Embryonic facial prominence (tissue), 1 donor: ENCODE measurements at regions not wholly inside any gene's neighbourhood (a gene's known extent, or its start where the extent isn't known, plus 50 kb on each side); places are given as distances from the start of the nearest gene placed in this dataset.
"Not testable (repeated sequence)": the region's sequence is repeated elsewhere in the genome, so short reads cannot be mapped to it uniquely, and the experiment has no call there.

Experiments used
- DNase-seq: peaks from one replicate; pipeline ENCODE4 v3.0.0-alpha.2; 2016; ENCODE audit errors: extremely low spot score

DNA sequence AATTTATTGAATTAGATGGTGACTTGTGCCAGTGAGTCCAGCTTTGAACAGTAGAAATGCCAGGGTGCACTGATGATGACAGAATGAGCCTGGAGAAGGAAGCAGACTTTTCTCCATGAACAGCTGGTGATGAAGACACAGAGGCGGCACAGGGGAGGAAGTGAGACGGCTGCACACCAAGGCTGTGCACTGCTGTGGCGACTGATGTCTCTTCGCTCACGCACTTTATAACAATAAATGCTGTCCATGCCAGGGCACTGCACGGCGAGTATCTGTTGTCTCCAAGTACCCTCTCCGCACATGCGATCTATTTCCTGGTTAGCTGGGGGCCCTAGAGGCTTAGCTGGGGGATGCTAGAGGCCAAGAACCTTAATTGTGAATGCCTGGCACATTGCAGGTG, 175.2 kb downstream of the TMEM200C start:
- no peak for DNase-seq

DNA sequence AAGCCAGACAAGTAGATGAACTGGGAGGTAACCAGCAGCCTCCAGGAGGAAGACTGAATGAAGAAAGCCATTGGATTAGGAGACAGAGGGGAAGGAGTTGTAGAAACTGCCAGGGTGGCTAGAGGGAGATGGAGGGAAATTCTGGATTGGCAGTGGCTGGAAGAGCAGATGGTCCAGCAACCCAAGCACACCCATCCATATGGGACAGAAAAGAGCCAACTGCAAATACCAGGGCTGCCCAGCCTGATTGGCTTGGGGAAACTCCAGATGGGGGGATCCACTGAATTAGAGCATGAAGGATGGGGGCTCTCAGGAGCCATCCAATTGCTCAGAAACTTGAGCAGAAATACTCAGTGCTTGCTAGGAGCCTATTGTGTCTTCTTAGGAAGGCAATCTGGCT, 173.5 kb upstream of the EPB41L3 start:
- no peak for DNase-seq

DNA sequence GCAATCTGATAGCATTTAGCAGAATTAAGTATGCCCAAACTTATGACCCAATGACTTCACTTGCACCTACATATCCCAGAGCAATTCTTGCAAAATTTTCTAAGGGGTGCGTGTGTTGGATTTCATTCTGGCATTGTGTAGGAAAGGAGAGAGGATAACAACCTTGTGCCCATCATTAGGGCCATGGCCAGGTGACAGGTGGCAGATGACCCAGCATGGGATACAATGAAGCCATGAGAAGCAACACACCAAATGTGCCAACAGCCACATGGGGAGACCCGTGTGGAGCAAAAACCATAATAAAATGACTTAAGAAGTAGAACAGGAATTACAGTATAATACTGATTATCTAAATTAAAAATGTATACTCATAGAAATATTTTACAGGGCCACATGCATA, 166.9 kb upstream of the EPB41L3 start:
- DNase-seq, result no peak

DNA sequence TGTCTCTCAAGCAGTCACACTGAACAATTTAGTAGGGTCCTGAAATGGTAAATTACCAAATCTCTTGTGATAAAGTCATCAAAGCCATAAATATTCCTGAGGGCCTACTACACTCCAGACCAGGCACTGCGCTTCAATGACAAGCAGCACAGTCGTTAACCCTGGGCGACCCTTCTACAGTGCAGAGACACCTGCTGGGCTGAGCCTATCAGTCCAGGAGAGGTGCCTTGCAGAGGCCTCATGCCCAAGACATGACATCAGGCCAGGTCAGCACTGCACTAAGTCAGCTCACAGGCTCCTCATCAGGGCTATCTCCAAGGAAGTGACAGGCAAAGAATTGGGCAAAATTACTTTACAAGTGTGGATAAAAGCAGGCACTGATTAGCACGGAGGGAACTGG, 166.4 kb upstream of the EPB41L3 start:
- no peak for DNase-seq

DNA sequence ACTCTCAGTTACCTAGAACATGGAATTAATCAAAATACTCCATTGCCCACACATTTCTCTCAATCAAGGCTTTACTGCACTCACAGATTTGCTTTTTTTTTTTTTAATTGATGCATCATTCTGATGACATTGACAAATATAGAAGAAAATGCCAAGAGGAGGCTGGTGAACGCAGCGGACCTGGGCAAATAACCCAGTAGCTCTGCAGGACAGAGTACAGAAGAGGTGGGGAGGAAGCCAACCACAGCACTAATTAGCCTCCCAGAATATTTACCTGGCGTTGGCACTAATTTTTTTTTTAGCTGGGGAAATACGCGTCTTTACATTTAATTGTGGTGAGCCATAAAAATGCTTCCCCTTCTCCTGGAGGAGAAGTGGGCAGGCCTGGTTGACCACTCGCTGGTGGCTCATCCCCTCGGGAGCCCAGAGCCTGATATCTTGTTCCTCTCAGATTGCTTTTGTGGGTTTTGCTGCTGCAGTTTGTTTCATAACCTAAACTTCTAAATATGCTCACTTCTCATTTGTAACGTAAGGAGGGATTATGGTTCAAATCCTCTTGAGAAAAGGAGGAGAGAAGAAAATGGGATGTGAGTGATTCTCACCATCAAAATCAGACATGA, 165.8 kb upstream of the EPB41L3 start:
- DNase-seq, result no peak

DNA sequence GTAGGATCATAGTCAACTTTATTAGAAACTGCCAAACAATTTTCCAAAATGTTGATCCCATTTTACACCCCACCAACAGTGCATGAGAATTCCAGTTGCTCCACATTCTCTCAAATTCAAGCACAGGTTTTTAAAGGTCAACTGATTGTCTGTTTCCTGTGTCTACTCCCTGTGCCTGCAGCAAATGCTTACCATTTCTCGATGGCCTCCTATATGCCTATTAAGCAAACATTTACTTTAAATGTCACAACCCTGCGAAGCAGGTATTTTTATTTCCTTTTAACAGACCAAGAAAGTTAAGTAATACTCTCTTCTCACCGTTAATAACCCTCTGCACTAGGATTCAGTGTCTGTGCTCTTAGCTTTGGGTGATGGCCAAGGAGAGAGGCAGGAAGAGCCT, 163.8 kb upstream of the EPB41L3 start:
- DNase-seq, result no peak

DNA sequence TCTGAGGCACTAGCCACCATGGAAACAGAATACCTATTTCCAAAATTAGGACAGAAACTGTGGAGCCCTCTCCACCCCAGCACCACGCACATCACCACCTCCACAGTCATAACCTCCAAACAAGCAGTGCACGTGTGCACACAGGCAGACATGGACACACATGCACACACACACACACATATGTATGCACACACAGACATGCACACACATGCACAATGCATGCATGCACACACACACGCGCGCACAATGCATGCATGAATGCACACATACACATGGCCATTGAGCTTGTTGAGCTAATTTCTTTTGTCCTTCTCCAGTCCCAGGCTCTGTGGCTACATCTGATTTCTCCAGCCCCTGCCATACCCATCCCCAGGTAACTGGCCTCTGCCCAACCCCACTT, 161.6 kb upstream of the EPB41L3 start:
- DNase-seq, result no peak

DNA sequence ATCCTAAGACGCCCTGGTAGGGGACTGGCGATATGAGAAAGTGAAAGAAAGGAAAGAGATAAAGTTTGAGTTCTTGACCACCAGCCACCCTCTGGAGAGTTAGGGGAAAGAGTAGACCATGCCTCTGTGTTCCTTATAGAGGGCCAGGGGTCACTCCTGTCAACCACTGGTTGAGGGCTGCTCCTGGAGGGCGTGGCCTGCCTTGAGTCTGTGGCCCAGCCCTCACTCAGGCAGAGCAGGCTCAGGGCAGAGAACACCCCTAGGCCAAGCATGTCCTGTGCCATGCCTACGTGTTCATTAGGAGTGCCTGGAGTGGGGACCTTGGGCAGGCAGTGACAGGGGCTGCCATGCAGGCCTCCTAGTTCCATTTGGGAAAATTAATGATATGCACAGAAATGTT, 161.1 kb upstream of the EPB41L3 start:
- DNase-seq, result no peak

DNA sequence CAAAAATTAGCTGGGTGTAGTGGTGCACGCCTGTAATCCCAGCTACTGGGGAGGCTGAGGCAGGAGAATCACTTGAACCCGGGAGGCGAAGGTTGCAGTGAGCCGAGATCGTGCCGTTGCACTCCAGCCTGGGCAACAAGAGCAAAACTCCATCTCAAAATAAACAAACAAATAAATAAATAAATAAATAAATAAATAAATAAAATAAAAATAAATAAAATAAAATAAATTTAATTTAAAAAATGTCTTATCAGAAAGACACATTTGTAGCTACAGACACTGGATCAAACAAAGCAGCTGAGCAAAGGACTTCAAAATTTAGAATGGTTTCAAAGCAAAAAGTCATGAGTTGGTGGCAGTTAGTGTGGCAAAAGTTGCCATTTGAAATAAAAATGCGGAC, 158.2 kb upstream of the EPB41L3 start:
- DNase-seq, result not testable (repeated sequence)

DNA sequence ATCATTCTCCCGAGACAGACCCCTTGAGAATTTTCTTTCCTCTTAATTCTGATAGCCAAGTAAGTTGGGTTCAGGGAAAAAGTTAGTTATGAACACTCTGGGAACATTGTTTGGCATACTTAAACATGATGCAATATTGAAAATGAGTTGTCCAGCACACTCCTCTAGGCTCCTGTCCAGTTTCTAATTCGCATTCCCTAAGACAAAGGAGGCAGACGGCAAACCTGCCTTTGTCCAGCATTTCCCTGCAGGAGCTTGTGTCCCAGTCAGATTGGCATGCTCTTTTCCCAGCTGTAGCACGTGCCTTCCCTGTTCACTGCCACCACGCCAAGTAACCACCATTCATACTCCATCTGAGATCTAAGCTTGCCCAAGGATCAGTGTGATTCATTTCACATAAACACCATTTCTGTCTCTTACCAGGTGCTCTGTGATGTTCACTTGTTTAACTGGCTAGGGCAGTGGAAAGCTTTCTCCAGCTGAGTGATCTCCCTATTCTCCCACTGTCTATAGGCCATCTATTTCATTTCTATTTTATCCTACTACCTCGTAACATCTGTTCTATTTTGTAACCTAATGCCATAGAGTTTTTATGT, 150.0 kb upstream of the EPB41L3 start:
- no peak for DNase-seq

DNA sequence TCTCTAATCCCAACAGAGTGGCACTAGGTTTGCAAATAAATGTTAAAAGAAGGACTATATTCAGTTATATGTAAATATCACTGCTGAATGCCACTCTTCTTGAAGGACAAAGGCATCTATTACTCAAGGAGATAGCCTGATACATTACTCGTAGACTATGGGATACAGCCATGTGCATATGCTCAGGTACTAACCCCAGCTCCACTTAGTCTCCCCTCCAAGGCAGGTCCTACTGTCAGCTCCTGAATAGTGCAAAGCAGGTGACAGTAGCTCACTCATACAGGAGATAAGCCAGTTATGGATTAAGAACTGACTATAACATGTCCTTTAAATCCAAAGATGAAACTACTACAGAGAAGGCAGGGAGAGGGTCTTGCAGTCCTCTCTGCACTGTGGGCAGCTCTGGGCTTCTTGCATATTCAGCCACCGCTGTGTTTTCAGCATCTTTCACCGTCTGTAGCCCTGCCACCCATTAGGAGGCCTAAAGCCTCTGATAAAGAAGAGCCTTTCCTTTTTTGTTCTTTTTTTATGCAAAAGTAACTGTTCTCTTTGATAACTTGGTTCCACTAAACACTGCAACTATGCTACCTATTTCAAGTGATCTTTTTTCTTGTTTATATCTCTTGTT, 135.1 kb upstream of the EPB41L3 start:
- DNase-seq, result no peak

DNA sequence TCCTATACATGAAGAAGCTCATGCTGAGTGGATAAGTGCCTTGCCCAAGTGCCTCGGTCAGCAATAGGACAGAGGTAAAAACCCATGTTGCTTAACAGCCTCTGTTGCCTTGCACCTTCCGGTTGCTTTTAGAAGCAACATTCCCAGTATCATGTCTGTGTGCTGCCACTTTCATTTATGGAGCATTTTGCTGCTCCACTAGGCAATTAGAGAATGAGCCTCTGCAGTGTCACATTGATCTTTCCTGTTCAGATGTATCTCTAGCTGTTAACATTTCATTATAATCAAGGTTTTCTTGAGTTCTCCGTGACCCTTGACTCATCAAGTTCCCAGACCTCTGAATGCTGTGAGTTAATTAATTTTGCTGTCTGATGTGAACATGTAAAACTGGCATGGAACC, 134.5 kb upstream of the EPB41L3 start:
- DNase-seq, result no peak

DNA sequence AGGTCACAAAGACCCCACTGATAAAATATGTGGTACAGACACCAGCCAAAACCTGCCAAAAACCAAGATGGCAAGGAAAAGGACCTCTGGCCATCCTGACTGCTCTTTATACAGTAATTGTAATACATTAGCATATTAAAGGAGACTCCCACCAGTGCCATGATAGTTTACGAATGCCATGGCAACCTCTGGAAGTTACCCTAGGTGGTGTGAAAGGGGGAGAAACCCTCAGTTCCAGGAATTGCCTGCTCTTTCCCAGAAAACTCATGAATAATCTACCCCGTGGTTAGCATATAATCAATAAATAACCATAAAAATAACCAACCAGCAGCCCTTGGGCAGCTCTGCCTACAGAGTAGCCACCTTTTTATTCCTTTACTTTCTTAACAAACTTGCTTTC, 129.8 kb upstream of the EPB41L3 start:
- no peak for DNase-seq

DNA sequence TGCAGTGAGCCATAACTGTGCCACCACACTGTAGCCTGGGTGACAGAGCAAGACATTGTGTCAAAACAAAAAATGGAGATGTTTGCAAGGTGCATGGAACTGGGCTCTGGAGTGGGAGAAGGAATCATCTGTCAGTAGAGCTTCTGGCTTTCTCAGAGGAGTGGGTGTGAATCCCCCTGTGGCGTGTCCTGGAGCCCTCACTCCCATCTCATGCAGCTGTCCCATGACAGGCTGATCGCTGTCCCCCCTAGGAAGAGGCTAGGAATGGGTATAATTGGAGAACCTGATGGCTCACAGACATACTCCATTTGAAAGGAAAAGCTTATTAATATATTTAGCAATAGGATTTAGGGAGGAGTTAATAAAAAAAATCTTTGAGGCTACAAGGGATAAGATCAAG, 125.8 kb upstream of the EPB41L3 start:
- DNase-seq, result no peak

DNA sequence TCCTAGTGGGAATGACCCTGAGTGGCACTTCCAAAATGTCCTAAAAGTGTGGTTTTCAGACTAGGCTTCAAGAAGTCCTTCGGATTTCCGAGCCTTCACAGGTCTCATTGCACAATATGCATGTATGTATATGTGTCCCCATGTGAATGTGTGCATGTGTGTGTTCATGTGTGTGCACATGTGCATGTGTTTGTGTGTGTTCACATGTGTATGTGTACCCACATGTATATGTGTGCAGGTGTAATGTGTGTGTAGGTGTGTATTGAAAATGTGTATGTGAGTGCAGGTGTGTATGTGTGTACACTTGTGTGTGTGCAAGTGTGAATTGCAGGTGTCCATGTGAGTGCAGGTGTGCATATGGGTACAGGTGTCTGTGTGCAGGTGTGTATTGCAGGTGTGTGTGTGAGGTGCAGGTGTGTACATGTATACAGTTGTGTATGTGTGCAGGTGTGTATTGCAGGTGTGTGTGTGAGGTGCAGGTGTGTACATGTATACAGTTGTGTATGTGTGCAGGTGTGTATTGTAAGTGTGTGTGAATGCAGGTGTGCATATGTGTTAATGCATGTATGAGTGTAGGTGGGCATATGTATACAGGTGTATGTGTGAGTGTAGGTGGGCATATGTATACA, 124.4 kb upstream of the EPB41L3 start:
- DNase-seq, result no peak

DNA sequence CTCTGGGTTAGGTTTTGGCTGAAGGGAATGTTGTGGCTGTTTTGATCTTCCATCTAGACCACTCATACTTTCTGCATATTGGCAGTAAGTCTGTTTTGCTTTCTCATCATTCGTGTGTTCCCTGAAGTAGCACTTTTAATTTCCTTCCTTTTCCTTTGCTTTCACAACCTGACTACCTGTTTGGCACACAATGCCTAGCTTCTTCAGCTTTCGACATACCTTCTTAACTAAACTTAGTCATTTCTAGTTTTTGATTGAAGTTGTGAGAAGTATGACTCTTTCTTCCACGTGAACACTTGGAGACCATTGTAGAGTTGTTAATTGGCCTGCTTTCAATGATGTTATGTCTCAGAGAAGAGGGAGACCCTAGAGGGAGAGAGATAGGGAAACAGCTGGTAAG, 123.6 kb upstream of the EPB41L3 start:
- DNase-seq, result no peak

DNA sequence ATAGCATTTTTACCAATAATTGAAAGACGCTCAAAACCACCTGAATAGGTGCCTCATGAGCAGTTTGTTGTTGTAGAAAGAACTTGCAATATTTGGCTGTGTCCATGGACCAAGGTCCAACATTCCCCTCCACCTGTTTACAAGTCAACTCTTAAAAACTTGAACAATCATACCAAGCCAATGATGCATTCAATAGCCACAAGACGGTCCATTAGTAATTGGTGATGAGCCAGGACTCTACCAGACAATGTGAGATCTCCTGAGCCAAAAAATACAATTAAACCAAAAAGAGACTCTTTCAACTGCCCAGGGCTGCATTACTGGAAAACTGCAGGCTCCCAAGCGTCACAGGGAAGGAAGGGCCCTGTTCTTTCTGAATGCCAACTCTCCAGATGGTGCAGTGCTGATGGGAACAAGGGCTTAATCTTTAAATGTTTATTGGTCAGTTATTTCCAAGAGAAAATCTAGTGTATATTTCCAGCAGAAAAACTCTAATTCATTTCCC, 118.8 kb upstream of the EPB41L3 start:
- DNase-seq, result no peak

DNA sequence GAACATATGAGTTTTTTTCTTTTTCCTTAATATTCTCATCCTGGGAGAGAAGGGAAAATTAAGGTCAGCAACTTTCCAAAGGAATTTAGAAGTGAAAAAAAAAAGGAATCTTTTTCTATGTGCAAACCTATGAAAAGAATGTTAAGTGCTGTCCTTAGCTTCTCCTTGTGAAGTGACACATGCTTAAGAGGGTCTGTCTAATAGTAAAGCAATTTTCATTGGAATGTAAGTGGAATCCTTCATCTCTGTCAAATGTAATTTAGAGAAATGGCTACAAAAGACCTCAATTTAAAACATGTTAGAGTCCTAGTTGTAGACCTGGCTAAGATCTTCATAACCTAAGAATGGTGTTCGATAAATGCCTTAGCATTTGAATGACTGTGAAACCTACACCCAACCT, 117.4 kb upstream of the EPB41L3 start:
- DNase-seq, result no peak

DNA sequence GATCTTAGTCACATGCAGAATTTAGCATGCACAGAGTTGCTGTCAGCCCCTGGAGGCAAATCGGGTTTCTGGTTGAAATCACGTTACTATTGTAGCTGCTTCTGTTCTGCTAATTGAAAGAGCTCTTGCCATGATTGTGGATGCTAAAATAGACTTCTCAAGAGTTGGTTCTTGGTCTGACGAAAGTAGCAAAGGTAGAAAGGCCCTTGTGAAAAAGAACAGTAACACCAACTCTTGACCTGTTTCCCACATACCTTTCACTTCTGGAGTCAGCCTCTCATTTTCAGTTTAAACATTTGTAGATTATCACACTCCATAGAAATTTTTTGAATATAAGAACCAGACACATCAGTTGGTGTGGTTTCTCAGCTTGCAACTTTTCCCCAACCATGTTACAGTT, 110.0 kb upstream of the EPB41L3 start:
- DNase-seq, result no peak

DNA sequence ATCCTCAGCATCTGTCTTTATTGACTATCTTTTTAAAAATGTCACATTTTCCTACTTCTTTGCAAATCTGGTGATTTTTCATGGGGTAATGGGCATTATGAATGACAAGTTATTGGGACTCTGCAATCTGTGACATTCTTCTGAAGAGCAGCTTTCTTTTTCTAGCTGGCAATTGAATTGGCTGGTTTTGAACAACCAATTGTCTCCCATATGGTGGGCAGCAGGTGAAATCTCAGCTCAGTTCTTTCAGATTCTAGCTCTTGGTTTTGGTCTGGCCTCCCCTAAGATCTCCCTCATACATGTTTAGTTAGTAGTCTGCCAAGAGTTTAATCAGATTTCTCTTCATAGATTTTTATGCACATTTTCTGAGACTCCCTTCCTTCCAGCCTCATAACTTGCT, 107.9 kb upstream of the EPB41L3 start:
- no peak for DNase-seq

DNA sequence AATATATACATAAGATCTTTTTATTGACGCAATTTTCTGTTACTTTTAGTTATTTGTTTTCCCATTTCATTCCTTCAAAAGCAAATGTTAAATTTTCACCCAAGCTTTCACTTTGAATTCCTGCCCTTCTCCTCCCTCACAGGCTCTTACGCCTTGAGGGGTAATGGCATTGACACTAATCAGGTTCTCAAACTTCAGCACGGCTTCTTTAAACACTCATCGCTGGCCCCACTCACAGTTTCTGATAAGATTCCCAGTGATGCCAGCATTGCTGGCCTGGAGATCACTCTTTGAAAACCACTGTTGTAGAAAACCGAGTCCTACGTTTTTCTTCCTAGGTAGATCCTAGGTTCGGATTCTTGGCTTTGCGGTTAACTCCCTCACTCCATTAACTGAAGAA, 105.6 kb upstream of the EPB41L3 start:
- no peak for DNase-seq

DNA sequence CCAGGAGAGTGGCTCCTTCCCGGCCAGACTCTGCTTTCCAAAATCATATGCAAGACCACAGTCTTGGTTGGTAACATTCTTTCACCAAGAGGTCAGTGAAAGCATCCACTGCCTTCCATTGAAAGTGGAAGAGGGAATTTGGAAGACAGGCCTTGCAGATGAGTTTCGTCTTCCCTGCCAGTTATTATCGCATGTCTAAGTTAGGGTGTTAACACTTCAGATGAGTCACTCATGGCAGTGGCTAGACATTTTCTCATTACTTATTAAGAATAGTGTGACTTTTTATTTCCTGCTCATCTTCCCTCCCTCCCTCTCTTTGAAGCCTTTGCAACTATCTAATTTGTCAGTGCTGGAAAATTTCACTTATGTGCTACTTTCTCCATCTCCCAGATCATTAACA, 102.9 kb upstream of the EPB41L3 start:
- DNase-seq, result no peak

DNA sequence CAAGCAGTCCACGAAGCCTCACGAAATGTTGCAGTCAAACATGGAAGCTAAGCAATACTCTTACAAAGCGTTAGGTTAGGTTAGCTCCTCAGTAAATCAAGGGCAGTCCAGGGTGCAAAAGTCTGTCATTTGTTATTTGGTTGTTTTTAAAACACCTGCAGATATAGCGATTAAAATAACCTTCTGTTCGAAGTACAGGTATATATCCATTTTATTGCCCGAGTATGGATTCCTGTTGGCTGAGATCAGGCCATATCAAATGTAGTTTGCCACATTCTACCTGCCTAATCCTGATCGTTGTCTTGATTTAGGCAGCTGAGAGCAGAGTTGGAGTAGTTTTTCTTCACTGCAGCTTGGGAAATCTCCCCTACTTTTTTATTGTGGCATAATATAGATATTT, 99.5 kb upstream of the EPB41L3 start:
- DNase-seq, result no peak
